Activated CD4-positive, alpha-beta T cell treated with anti-CD3 and anti-CD28 coated beads, Interleukin-10, Interleukin-2, amounts not matched to agents 100 ng/mL and 50 ng/mL, durations not matched to agents 16 hours and 8 hours (primary cell): ENCODE measurements at regions not wholly inside any gene's neighbourhood (a gene's known extent, or its start where the extent isn't known, plus 50 kb on each side); places are given as distances from the start of the nearest gene placed in this dataset.

Experiments used
- DNase-seq: peaks from one replicate; pipeline ENCODE4 v3.0.0-alpha.2; 2020

DNA sequence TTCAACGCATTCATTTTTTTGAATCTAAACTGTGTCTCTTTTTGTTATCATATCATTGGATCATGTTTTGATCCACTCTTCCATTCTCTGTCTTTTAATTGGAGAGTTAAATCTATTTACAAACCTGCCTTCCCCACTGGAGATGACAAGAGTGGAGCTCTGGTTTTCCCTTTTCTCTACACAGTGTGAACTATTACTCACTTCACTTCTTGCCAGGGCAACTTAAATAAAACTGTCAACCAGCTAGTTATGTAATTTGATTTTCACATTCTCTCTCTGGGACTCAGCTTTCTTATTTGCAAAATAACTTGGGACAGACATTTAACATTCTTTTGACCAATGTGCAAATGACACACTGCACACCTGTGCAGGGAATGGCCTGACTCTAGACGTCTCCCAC is 230.8 kb upstream of the CST7 start:
- no peak for DNase-seq

GRCh38 chr20:24718696-24719095 is 230.4 kb upstream of the CST7 start:
- no peak for DNase-seq

- DNase-seq: no peak
Observed at GRCh38 chr20:24720957-24721356, 228.1 kb upstream of the CST7 start.

DNA sequence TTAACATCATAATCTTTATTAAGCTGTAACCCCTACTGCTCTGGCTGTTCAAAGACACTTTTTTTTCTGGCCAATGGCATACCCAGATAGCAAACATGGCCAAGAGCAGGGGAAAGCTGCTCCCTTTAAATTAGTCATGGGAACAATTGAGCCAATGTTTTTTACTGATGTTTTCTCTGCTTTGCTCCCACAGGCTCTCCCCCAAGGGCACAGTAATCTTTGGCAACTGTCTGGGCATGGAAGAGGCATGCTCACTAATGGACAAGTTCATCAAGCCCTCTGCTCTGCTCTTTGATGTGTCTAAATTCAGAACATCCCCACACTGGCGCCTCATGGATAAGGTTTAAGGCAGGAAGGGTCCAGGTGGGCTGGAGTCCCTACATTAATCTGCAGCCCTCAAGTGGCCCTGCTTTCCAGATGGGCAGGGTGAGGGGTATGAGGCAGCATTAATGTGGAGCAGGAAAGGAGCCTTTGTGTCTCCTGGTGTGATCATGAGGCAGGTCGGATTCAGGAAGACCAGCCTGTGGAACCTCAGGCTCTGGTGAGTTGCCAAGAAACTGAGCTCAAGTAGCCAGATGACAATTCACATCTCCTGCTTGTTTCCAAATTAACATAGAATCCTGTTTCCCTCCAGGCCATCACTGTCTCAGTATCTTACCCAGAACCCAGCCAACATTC is 227.0 kb upstream of the CST7 start:
- DNase-seq: no peak

DNA sequence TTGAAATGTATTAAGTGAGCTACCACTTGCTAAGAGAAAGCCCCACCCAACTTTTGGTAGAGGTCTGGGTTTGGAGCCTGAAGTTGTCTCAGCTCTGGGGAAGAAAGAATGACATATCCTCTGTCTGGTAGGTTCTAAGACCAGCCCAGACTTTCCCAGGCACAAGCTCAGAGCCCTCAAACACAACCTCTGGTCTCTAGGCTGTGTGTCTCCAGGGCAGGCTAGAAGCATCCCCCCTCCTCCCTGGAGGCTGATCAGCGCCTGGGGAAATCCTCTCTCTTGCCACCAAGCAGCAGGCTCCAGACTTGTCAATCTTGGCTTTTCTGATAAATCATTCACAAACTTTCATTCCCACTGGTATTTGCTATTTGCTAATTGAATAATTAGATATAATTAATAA is 226.5 kb upstream of the CST7 start:
- DNase-seq: no peak

DNA sequence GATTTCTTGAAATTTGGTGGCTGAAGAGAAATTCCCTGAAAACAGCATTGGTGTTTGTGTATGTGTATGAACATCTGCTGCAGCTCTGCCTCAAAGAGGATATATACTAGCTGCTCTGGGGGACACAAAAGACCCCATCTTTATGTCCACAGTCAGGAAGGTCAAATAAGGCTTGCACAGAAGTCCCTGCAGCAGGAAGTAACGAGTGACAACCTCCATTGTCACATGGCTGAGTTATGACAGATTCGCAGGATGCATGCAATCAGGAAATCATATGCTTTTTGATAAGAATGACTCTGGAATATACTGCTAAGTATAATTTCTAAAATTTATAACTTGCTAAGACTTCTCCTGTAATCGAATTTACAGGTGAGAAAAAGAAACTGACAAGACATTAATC is 225.9 kb upstream of the CST7 start:
- no peak for DNase-seq

- DNase-seq: no peak
Observed at GRCh38 chr20:24723647-24724352, 225.3 kb upstream of the CST7 start.

- no peak for DNase-seq
Observed at GRCh38 chr20:24724982-24725533, 224.0 kb upstream of the CST7 start.

GRCh38 chr20:24727795-24728194 is 221.3 kb upstream of the CST7 start:
- no peak for DNase-seq

GRCh38 chr20:24729896-24730605 is 219.0 kb upstream of the CST7 start:
- DNase-seq: no peak

GRCh38 chr20:24730750-24731149 is 218.3 kb upstream of the CST7 start:
- no peak for DNase-seq

DNA sequence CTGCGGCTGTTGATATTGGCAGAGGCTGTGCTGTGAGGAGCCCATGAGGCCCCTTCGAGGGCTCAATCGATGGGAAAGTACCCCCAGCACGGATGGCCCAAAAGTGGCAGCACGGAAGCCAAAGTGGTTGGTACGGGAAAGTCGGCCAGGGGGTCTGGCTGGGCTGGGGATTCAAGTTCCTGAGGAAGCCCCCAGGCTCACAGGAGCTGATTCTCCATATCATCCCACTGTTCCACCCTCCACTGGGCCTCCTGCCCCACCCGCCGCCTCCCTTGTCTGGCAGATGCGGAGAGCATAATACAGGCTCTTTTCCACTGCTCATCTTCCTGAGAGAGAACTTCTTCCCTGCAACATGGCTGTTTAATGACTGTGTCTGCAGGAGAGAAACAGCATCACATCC is 217.8 kb upstream of the CST7 start:
- no peak for DNase-seq

DNA sequence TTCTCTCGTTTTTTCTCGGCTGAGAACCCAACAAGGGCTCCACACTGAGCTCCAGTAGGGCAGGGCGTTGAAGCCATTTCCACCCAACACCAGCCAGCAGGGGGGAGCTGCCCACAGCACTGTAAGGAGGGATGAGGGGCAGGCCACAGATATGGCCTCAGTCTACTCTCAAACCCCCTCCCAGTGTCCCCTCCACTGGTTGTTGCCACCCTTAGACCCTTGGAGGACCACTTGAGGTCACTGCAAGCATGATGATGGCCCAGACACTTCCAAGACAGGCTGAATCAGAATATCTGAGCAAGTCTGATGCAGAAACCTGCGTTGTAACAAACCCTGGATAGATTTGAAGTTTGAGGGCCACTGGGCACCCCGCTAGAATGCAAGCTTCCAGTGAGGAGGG is 217.0 kb upstream of the CST7 start:
- no peak for DNase-seq

GRCh38 chr20:24732599-24732998 is 216.5 kb upstream of the CST7 start:
- DNase-seq: no peak

GRCh38 chr20:24733416-24733815 is 215.7 kb upstream of the CST7 start:
- no peak for DNase-seq

DNA sequence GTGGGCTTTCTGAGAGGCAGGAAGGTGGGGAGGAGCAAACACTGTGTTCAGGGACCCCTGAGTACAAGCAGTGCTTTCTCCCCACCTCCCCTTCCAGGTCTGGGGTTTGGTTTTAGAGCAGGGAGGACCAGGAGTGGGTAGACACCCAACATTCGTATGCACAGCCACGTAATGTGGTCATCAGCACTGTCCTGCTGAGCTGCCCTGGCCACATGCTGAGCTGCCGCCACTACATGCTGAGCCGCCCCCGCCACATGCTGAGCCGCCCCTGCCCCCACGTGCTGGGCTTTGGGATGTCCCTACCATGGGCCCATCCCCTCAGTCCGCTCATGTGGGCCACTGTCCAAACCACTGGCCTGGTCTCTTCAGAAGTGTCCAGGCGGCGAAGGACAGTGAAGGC is 214.9 kb upstream of the CST7 start:
- DNase-seq: no peak

DNA sequence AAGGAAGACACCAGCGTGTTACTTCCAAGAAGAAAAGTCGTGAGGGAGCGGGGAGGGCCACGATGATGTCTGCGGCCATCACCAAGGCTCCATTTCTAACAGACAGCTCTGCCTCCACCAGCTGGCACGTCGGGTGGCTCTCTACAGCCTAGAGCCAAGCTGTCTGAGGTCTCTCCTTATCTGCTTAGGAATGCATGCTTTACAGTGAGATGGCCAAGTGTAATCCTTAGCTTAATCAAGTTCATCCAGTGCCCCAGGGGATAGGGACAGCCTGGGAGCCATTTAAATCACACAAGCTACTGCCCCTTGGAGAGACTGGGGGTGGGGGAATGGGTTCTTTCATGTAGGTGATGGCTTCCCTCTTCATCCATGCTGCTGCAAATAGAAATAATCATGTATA is 213.8 kb upstream of the CST7 start:
- DNase-seq: no peak

GRCh38 chr20:24736131-24736843 is 212.8 kb upstream of the CST7 start:
- DNase-seq: no peak

DNA sequence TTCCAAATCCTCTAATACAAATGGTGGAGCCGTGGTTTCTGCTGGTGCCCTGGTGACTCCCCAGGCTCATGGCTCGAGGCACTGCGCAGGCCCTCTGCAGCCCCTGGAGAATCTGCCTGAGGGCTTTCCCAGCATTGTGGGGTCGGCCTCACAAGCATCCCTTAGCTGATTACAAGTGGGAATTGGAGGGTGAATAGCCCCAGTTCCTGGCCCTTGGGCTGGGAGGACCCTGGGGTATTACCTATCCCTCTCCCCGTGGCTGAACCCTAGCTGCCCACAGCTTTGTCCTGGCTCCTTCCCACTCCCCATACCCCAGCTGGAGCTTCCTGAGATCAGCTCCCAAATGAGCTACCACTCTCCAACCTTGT is 212.2 kb upstream of the CST7 start:
- DNase-seq: no peak

GRCh38 chr20:24737212-24737850 is 211.7 kb upstream of the CST7 start:
- DNase-seq: no peak

DNA sequence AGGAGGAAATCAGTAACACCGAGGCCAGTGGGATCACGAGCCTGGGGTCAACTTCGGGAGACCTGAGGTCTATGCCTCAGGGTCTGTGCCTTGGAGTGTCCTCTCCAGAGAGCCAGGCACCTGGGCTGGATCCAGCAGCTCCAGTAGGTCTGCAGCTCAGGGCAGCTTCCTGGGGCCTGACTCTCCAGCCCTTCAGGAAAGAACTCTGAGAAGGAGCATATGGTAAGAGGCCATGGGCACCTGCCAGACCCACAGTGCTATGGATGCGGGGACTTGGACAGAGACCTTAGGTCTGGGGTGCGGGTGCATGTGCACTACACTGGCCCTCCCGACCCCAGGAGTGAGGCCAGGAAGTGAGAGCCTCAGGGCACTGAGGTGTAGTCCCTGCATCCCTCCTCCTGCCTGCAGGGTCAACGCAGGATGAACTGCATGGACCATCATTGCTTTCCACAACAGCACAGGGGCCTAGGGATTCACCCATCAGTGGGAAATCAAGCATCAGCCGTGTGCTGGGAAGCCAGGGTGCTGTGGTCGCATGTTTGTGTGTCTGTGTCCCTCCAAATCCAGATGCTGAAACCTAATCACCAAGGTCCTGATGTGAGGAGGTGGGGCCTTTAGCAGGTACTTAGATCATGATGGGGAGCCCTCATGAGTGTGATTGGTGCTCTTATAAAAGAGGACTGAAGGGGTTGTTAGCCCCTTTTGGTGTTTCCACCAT is 210.9 kb upstream of the CST7 start:
- no peak for DNase-seq

GRCh38 chr20:24738981-24739633 is 210.0 kb upstream of the CST7 start:
- no peak for DNase-seq
